Small intestine (tissue), 7 donors: ENCODE measurements at regions not wholly inside any gene's neighbourhood (a gene's known extent, or its start where the extent isn't known, plus 50 kb on each side); places are given as distances from the start of the nearest gene placed in this dataset.
A peak's percentile ranks its signal among the peaks of the same experiment; 100 is the strongest.

Source experiments
- DNase-seq, 2 donors: peaks; one replicate each; pipeline versions ENCODE4 v3.0.0 to v3.0.0-alpha.2; 2013
- FAIRE-seq: peaks from 2 replicates; lab custom pipeline; 2012; peaks lifted over from hg19 to GRCh38; lab: Jason Lieb, UNC
- H3K27ac ChIP-seq, 3 donors: one replicate each; pipeline ENCODE4 v1.5.1; 2013; ENCODE audit warnings: low read length in 2 of 3, mild to moderate bottlenecking in 2 of 3, control low read depth in 1 of 3, inconsistent platforms in 1 of 3, low read depth in 1 of 3, moderate library complexity in 1 of 3
- H3K27me3 ChIP-seq, 3 donors: one replicate each; pipeline ENCODE4 v1.6.1; 2013; ENCODE audit warnings: low read length in 3 of 3, inconsistent platforms in 1 of 3; ENCODE audit not compliant: control insufficient read depth in 3 of 3, insufficient read depth in 3 of 3
- H3K36me3 ChIP-seq, 3 donors: one replicate each; pipeline ENCODE4 v1.6.1; 2013; ENCODE audit warnings: low read length in 3 of 3, inconsistent platforms in 1 of 3, low read depth in 1 of 3, mild to moderate bottlenecking in 1 of 3, moderate library complexity in 1 of 3; ENCODE audit not compliant: control insufficient read depth in 3 of 3, insufficient read depth in 2 of 3
- H3K4me1 ChIP-seq, 3 donors: one replicate each; pipeline ENCODE4 v1.6.1; 2013; ENCODE audit warnings: low read length in 2 of 3, inconsistent platforms in 1 of 3, low read depth in 1 of 3, mild to moderate bottlenecking in 1 of 3, moderate library complexity in 1 of 3; ENCODE audit not compliant: control insufficient read depth in 3 of 3, insufficient read depth in 2 of 3
- H3K4me3 ChIP-seq, 3 donors: one replicate each; pipeline ENCODE4 v1.5.1; 2013; ENCODE audit warnings: low read length in 3 of 3, control low read depth in 1 of 3, inconsistent platforms in 1 of 3, low read depth in 1 of 3, mild to moderate bottlenecking in 1 of 3, moderate library complexity in 1 of 3
- H3K9me3 ChIP-seq, 2 donors: one replicate each; pipeline ENCODE4 v1.6.1; 2013; ENCODE audit warnings: low read depth in 1 of 2, low read length in 1 of 2; ENCODE audit not compliant: control insufficient read depth in 2 of 2, insufficient read depth in 1 of 2
- WGBS, 3 donors: extraction: QIAGEN DNeasy Blood & Tissue Kit; methylation state at CpG; one replicate each; pipeline ENCODE4 v1.1.7; 2013; 5-methylcytosine and 5-hydroxymethylcytosine counted together
- donor health status: healthy with polysubstance abuse.
- donor health status: control.
- donor health status: control.
- donor health status: Bipolar disorder and iron deficiency.
- donor health status: healthy.

DNA sequence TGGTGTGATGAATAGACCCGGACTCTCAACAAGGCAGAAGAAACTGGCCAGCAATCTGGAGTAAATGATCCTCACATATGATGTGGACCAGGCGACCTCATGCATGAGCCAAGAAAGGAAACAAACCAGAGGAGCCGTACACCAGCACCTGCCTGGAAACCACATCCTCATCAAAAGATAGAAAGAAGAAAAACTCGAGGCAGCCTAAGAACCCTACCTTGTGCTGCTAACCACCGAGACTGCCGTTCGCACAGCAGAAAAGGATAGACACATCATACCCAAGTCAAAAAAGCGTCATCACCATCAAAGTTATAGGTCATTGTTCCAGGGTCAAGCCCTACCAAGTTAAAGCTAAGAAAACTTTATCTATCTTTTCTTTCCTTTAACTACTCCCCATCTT lies 66.7 kb downstream of the RESF1 start:
- no peaks in the 10 kb centered on the region for H3K27me3 ChIP-seq
- no peak overlapping the region for H3K27ac ChIP-seq
- 74 to 91% (median 76%) methylated on average over 8 of the region's 8 CpGs for WGBS, 3 donors
- FAIRE-seq: no peak
- no peak overlapping the region for H3K4me3 ChIP-seq
- peaks cover 0 to 4% (median 0%) of the 10 kb centered on the region in 3 donors for H3K4me1 ChIP-seq
- H3K36me3 ChIP-seq: no peaks in the 10 kb centered on the region
- no peaks in the 10 kb centered on the region for H3K9me3 ChIP-seq
- peak in 1 of 2 donors; percentile 50 for DNase-seq

DNA sequence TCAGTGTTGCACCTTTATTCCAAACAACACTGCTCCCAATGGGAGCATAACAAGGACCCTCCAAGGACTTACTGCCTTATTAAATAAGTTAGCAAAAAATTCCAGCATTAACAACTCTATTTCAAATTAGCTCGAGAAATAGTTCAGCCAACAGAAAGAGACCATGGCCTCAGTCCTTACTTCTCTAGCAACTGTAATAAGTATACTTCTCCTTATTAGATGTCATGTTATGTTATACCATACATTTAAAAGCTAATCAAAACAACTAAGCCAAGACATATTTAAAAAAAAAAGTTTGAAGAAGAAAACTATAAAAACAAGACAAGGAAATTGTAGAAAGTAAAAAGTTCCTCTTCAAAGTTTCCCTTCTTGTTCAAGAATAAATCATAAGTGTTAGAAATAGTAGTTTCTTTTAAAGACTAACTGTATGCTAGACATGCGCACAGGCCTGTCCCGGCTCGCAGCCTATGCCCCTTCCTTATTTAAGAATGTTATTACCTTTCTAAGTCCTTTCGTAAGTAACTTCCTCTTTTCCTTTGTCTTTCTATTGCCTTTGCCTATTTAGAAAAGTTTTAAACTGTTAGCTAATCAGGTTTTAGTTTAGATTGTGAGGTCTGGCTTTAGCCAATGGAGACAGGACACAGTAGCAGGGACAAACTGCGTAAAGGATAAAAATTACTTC lies 68.6 kb downstream of the RESF1 start:
- H3K4me3 ChIP-seq: no peak overlapping the region
- H3K36me3 ChIP-seq: no peaks in the 10 kb centered on the region
- H3K27me3 ChIP-seq: no peaks in the 10 kb centered on the region
- 90 to 96% (median 91%) methylated on average over 6 of the region's 6 CpGs for WGBS, 3 donors
- H3K27ac ChIP-seq: no peak overlapping the region
- H3K4me1 ChIP-seq: peaks cover 0 to 22% (median 2%) of the 10 kb centered on the region in 3 donors
- no peak for FAIRE-seq
- H3K9me3 ChIP-seq: no peaks in the 10 kb centered on the region
- no peak for DNase-seq

DNA sequence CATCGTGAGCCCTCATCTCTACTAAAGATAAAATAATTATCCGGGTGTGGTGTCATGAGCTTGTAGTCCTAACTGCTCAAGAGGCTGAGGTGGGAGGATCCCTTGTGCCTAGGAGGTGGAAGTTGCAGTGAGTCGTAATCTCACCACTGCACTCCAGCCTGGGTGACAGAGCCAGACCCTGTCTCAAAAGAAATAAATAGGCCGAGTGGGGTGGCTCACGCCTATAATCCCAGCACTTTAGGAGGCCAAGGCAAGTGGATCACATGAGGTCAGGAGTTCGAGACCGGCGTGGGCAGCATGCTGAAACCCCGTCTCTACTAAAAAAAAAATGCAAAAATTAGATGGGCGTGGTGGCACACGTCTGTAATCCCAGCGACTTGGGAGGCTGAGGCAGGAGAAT lies 70.9 kb downstream of the RESF1 start:
- DNase-seq: no peak
- H3K4me1 ChIP-seq: peaks cover 0 to 37% (median 2%) of the 10 kb centered on the region in 3 donors
- no peak for FAIRE-seq
- no peaks in the 10 kb centered on the region for H3K9me3 ChIP-seq
- 88 to 93% (median 89%) methylated on average over 12 of the region's 12 CpGs for WGBS, 3 donors
- H3K36me3 ChIP-seq: no peaks in the 10 kb centered on the region
- H3K27me3 ChIP-seq: no peaks in the 10 kb centered on the region
- no peak overlapping the region for H3K4me3 ChIP-seq
- H3K27ac ChIP-seq: no peak overlapping the region

GRCh38 chr12:32030676-32031075 lies 71.5 kb downstream of the RESF1 start:
- H3K36me3 ChIP-seq: no peaks in the 10 kb centered on the region
- 82 to 92% (median 85%) methylated on average over 2 of the region's 2 CpGs for WGBS, 3 donors
- H3K4me1 ChIP-seq: peaks cover 0 to 37% (median 2%) of the 10 kb centered on the region in 3 donors
- no peak overlapping the region for H3K4me3 ChIP-seq
- DNase-seq: no peak
- no peak for FAIRE-seq
- H3K9me3 ChIP-seq: no peaks in the 10 kb centered on the region
- H3K27me3 ChIP-seq: no peaks in the 10 kb centered on the region
- H3K27ac ChIP-seq: no peak overlapping the region

GRCh38 chr12:32031109-32031508 lies 71.9 kb downstream of the RESF1 start:
- no peaks in the 10 kb centered on the region for H3K27me3 ChIP-seq
- no peak overlapping the region for H3K27ac ChIP-seq
- no peaks in the 10 kb centered on the region for H3K9me3 ChIP-seq
- no peak overlapping the region for H3K4me3 ChIP-seq
- FAIRE-seq (no peak), DNase-seq (no peak)
- H3K36me3 ChIP-seq: no peaks in the 10 kb centered on the region
- H3K4me1 ChIP-seq: peaks cover 0 to 37% (median 2%) of the 10 kb centered on the region in 3 donors
- WGBS, 3 donors: 41 to 49% (median 44%) methylated on average over 3 of the region's 3 CpGs

GRCh38 chr12:32032205-32032810 lies 73.1 kb downstream of the RESF1 start:
- no peaks in the 10 kb centered on the region for H3K36me3 ChIP-seq
- H3K27me3 ChIP-seq: no peaks in the 10 kb centered on the region
- H3K9me3 ChIP-seq: no peaks in the 10 kb centered on the region
- H3K27ac ChIP-seq: no peak overlapping the region
- DNase-seq (peak; percentile 25 to 64), FAIRE-seq (no peak)
- 20 to 47% (median 36%) methylated on average over 7 of the region's 7 CpGs for WGBS, 3 donors
- H3K4me3 ChIP-seq: no peak overlapping the region
- peaks cover 0 to 37% (median 2%) of the 10 kb centered on the region in 3 donors for H3K4me1 ChIP-seq

DNA sequence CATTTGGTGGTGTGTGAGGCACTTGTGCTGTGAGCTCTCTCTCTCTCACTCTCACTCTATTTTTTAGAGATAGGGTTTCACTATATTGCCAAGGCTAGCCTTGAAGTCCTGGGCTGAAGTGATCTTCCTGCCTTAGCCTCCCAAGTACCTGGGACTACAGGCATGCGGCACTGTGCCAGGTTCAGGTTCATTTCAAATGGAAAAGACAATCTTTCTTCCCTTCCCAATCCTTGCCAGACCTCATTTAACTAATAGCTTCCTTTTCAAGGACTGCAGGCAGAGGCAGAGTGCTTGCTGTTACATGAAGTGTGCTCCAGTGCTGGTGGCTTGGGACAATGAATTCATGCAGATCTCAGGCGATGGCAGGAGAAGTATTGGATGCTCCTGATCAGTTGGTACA lies 73.2 kb upstream of the BICD1 start:
- Histone ChIP-seq H3K27ac (peak overlapping the region in 2 of 3 donors; percentile 29 to 59), H3K36me3 (no peaks in the 10 kb centered on the region), H3K4me3 (no peak overlapping the region), H3K4me1 (peaks cover 0 to 37% (median 2%) of the 10 kb centered on the region in 3 donors), H3K27me3 (no peaks in the 10 kb centered on the region), H3K9me3 (no peaks in the 10 kb centered on the region)
- no peak for FAIRE-seq
- WGBS, 3 donors: 17 to 53% (median 37%) methylated on average over 2 of the region's 2 CpGs
- DNase-seq: peak; percentile 42 to 48

DNA sequence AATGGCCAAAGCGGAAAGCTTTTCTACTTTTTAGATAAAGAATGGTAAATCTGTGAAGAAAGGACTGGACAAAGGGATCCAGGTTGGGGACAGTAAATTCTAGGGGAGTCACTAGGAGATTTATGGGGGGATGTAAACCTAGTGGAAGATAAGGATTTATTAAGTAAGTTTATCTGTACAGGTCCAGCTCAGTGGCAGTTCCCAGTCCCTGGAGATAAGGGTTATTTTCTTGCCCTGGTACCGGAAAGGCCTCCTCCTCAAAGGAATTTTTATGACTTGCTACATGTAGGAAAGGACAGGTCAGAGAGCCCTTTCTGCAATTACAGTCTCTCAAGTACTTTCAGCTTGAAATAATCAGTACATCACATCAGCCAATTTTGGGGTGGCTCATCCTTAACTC lies 72.6 kb upstream of the BICD1 start:
- H3K4me1 ChIP-seq: peaks cover 0 to 37% (median 2%) of the 10 kb centered on the region in 3 donors
- no peaks in the 10 kb centered on the region for H3K27me3 ChIP-seq
- no peak overlapping the region for H3K4me3 ChIP-seq
- H3K27ac ChIP-seq: peak overlapping the region in 1 of 3 donors; percentile 59
- WGBS, 3 donors: 53 to 79% (median 71%) methylated on average over 2 of the region's 2 CpGs
- FAIRE-seq (no peak), DNase-seq (peak; percentile 66 to 74)
- no peaks in the 10 kb centered on the region for H3K36me3 ChIP-seq
- H3K9me3 ChIP-seq: no peaks in the 10 kb centered on the region
